Suppressor macrophage (primary cell): ENCODE measurements at regions not wholly inside any gene's neighbourhood (a gene's known extent, or its start where the extent isn't known, plus 50 kb on each side); places are given as distances from the start of the nearest gene placed in this dataset.

Experiments used
- DNase-seq, 4 experiments: peaks; one replicate each; pipeline ENCODE4 v3.0.0-alpha.2; 2020 to 2022

DNA sequence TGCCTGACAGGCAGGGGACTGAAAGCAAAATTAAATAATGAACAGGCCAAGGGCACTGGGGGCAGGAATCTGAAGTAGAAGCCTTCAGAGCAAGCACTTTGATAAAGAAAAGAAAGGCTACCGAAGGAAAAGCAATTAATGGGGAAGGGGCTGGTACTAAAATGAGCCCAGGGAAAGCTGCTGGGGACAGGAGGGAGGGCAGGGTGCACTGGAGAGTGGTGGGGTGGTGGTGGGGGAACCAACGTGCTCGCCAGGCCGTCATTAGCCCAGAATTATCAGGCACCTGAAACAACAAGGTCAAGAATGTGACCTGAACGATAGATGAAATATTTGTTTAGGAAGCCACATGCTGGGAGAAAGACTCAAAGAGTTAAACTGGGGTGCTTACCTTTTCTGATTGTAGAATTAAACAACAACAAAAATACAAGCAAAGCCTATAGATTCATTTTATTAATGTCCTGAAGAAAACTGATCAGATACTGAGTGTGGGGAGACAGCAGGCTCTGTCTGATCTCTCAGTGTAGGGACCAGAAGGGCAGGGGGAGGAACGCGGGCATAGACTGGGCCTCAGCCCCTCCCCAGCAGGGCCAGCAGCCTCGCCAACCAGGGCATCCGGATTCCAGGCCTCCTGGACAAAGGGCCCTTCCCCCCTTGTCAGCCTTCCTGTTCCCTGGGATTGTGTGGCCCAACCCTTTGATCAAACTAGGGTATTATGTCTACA is 239.7 kb upstream of the KLF3 start:
- no peak for DNase-seq

DNA sequence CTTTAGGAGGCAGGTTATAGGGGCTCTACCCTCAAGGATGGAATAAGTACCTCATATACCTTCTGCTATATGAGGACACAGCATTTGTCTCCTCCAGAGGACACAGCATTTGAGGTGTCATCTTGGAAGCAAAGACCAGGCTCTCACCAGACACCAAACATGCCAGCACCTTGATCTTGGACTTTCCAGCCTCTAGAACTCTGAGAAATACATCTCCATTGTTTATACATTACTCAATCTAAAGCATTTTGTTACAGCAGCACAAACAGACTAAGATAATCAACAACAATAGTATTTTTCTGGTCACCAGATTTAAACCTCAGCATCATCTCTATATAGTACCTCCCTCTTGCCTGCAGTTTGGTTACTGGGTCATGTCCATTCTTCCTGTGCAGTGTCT is 237.5 kb upstream of the KLF3 start:
- DNase-seq, result no peak

DNA sequence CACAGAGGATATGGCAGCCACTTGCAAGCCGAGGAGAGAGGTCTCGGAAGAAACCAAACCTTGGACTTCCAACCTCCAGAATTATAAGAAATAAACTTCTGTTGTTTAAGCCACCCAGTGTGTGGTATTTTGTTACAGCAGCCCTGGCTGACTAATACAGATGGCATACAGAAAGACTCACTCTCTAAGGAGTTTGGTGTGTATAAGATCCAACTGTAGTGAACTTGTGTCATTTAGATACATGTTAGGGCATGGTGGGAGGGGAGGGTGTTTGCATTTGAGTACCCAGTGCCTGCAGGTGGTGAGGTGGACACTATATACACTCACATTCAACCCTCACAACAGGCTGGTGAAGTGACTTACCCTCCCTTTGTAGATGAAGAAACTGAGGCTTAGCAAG is 233.2 kb upstream of the KLF3 start:
- no peak for DNase-seq

DNA sequence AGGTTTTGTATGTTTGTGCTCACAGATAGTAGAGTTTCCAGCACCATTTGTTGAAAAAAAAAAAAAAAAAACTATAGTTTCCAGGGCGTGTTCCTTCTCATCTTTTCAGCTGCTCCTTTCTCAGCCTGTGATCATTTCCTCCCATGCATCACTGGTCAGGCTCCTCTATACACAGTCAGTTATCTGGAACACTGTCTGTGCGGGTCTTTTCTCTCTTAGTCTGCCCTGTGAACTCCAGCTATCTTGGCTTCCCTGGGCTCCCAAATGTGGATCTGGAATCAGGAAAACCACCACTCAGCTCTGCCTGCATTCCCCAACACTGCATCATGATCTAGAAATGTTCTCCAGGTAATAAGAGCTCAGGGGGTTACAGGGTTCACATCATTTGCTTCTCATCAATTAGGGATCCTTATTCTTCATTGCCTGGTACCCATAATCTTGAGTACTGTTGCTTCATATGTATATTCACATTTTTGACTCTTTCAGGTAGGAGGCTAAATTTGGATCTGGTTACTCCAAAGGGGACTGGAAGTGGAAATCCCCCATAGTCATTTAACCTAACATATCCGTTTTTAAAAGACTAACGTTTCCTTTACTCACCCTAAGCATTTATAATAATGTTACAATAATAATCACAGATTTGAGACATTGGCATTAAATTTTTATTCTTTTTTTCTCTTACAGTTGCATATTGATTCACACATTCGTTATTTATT is 221.8 kb upstream of the KLF3 start:
- DNase-seq, result no peak

DNA sequence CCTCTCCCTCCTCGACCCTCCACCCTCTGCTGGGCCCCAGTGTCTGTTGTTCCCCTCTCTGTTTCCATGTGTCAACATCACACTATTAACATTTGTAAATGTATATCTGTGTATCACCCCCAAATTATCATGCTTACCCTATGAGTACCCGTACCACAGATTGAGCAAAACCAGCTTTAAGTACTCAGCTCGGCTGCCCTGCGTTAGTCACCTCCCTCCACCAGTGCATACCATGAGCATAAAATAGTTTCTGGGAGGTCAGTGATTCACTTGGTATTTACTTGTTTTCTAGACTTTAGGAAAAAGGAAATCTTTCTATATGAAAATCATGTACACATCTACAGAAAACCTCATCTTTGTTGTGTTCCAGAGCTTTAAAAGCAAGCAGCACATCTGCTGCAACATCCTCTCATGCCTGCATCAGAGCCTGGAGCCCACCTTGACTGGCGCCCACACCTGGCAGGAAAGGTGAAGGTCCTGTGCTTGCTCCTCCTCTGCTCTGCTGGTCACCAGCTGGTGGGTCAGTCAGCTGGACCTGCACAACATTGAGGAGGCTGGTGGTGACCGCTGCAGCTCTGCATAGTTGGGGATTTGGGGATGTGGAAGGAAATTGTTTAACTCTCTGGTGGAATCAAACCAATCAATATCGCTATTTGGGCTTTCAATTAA is 214.4 kb upstream of the KLF3 start:
- DNase-seq, result no peak

DNA sequence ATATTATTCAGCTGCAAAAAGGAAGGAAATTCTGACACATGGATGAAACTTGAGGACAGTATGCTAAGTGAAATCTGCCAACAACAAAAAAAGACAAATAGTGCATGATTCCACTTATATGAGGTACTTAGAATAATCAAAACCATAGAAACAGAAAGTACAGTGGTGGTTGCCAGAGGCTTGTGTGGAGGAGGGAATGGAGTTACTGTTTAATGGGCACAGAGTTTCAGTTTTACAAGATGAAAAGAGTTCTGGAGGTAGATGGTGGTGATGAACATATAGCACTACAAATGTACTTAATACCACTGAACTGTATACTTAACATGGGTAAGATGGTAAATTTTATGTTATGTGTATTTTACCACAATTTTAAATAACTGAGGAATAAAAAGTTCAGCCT is 212.0 kb upstream of the KLF3 start:
- no peak for DNase-seq

DNA sequence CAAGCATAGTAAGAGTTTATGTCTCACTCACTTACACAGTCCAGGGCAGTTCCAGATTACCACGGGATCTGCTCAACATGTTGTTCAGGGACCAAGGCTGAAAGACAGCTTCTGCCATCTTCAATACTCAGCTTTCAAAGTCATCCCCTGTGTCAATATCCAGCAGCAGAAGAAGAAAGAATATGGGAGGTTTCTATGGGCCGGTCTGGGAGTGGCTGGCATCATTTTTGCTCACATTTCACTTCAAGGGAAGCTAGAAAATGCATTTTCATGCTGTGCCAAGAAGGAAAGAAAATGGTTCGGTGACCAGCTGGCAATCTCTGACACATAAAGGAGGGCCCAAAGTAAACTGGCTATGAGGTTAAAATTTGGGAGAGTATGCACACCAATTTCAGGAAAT is 211.5 kb upstream of the KLF3 start:
- DNase-seq, result no peak

DNA sequence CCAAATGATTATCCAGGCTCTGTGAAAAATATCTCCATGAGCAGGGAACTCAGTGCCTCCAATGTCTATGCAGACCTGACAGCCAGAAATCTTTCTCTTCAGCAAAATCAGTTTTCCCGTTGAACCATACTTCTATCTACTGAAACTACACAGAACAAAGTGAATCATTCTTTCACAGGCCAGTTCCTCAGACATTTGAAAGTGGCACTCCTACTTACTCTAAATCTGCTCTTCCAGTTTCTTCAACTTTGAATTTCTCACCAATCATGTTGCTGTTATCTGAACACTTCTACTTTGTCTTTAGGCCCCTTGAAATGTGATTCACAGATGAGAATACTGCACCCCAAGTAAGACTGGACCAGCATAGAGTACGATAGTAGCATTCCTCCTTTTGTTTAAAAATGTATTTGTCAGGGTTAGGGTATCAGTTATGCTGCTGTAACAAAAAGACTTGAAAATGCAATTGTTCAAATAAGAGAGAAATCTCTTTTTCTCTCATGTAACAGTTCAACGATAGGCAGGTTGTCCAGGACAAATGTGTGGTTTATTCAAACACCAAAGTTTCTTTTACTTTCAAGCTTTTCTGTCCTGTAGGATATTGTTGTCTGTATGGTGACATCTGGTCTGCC is 210.6 kb upstream of the KLF3 start:
- DNase-seq, result no peak

DNA sequence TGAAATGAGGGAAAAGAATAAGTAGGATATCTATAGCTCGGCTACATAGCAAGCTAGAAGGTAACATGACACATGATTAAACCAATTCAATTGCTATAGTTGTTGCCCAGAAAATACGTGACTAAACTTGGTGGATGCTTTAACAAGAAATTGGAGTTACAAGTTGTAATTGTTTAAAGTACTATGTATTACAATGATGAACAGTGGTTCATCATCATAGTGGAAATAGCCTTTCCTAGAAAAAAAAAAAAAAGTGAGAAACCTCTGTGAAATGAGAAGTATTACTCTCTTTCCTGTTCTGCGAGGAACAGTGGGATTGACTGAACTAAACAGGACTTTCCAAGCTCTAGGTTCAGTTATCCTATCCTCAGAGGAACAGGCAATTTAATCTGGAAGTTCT is 209.7 kb upstream of the KLF3 start:
- no peak for DNase-seq

DNA sequence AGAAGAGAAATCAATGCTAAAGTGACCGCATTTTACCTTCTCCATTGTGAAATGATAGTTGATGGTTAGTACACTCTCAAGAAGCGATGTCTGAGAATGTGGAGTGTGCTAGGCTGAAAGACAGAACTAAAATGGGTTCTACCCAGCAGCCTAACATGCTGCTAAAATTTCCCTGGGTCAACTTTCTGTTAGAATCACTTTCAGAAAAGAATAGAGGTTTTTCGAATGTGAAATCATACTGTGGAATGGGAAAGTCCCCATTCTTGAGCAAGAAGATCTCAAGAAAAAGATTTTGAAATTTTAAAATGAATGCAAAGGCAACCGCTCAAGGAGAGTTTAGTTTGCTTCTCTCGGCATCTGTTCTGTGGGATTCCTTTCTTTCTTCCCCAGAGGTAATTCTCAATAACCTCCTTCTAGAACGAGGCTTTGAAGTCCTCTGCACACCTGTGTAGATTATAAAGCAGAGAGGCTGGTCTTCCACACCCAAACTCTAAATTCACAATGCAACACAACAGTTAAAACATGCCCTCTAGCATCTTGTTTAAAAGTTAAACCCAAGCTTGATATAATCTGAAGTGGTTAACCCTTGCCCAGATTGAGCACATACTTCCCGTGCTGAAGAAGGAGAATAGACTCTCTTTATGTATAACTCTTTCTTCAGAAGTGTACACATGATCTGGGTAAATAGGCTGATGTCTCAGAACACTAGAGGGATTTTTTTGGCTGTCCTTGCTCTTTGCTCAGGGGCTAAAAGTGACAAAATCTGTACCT is 208.7 kb upstream of the KLF3 start:
- peak in 2 of 4 experiments; percentile 24 to 43 for DNase-seq

DNA sequence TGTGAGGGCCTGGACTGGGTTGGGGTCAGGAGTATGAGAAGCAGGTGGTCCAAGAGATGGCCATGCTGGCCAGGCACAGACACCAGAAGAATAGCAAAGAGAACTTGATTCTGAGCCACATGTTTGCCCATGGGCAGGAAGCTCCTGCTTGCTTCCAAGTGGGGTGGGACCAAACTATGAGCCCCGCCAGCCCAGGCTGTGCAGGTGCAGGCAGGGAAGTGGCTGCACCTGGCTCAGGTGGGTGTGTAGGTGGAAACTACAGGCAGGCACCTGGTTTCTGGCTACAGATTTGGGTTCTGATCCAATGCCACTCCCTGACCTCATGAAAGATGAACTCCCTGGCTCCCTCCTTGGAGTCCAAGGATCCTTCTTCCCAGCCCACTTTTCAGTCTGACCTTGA is 207.9 kb upstream of the KLF3 start:
- no peak for DNase-seq

DNA sequence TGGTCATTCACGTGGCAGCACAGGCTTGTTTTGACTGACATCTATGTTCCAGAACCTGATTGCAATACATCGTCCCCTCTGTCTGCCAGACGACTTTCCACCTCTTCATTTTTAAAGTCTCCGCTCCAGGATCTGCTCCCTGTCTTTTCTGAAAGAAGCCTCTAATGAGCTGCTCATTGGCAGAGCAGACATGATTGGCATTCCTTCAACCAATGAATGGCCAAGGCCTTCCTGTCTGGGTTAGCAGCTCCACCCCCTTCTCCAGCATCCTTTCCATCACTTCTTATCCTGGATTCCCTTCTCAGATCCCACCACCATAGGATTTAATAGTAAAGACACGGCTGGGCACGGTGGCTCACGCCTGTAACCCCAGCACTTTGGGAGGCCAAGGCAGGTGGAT is 202.7 kb upstream of the KLF3 start:
- no peak for DNase-seq

DNA sequence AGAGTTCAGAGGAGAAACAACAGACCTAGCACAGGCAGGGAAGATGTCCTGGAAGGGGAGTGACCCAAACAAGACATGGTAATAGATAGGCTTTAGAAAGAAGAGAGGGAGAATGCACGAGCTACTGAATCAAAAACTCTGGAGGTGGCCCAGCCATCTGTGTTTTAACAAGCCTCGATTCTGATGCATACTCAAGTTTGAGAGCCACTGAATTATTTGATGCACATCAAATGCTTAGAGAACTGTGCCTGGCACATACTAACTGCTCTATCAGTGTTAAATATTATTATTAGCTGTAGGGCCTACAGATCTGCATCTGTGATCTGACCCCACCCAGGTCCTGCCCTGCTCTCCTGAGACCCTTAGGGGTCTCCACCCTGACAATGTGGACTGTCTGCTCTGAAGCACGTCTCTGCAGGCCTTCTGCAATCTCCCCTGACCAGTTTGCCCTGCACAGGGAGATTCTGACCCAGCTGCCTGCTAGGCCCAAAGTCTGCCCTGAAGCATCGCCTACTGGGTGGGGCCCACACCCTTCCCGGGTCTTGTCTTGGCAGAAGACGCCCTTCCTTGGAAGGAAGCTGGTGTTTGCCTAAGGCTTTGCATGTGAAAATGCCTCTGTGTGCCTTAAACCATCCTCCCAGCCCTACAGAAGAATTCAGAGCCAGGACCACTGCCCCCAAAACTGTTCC is 201.5 kb upstream of the KLF3 start:
- no peak for DNase-seq

DNA sequence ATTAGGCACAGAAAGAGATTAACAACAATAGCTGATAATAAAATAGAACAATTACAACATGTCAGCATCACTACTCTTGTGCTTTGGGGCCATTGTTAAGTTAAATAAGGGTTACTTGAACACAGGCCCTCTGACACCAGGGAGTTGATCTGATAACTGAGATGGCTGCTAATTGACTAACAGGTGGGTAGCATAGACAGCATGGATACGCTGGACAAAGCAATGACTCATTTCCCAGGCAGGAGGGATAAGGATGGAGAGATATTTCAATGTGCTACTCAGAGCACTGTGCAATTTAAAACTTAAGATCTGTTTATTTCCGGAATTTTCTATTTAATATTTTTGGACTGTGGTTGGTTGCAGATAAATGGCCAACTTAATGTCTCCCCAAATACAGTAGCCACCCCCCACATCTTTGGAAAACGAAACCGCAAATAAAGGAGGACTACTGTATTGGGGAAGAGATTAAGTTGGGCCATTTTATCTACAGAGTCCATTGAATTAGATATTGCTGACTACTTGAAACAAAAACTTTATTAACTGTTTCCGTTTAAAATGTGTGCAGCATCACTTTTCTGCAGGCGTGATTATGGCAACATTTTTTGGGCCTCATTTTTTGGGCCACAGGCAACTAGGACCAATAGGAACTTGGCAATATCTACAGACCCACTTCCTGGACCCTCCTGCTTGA is 200.6 kb upstream of the KLF3 start:
- DNase-seq, result no peak

DNA sequence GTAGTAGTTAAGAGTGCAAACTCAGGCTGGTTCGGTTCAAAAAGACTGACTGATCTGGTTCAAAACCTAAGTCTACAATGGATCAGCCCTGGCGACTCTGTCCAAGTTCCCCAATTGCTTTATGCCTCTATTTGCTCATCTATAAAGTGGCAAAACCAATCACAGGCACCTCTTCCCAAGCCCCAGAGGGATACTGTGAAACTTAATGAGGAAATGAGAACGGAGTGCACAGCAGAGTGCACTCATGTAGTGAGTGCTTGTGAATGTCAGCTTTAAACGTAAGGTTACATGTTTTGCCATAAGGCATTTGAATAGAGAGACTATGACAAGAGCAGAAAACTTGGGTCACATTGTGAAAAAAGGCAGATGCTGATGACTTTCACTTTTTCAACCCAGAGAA is 199.7 kb upstream of the KLF3 start:
- no peak for DNase-seq

DNA sequence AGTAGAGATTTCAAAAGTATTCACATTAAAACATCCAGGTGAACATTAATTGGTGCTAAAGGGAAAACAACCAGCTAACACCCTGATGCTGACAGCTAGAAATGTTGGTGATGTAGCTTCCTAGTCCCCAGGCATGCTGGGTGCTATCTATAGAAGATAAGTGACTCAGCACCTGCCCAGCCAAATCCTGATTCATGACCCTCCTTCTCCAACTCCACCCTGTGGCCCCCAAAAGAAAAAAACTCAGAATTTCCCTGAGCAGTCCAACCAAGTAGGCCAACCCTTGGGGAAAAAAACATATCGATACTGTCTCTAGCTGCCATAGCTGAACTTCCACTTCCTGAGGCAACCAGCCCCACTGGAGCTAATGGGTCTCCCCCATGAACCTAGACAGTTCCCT is 197.6 kb upstream of the KLF3 start:
- no peak for DNase-seq

DNA sequence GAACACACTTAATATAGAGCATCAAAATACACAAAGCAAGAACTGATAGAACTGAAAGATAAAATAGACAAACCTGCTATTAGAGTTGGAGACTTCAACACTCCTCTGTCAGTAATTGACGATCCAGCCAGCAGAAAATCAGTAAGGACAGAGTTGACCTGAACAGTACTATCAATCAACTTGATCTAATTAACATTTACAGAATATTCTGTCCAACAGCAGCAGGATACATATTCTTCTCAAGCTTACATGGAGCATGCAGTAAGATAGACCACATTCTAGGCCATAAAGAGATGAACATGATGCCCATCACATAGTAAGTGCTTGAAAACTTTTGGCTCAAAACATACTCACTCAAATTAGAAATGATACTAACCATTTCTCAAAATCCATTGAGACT is 196.7 kb upstream of the KLF3 start:
- no peak for DNase-seq

DNA sequence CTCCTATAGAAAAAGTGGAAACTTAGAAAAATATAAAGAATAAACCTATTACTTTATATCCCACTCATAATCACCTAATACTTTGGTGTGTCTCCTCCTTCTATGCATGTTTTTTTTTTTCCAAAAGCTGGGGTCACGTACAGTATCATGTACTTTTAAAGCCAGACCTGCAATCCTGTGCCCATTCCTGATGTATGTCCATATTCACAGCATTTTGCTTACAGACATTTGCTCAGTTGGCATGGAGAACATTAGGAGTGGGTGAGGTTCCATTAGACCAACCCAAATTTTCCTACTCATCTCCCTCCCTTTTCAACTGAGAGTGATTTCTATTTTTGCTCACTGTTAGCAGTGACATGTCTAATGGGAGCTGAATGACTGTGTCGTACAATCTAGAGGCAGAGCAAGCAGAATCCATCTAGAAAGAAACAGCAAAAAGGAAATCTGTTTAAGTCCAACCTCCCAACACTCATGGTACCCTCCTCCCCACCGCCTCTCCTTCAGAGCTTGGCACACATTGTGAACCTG is 195.6 kb upstream of the KLF3 start:
- DNase-seq, result no peak

DNA sequence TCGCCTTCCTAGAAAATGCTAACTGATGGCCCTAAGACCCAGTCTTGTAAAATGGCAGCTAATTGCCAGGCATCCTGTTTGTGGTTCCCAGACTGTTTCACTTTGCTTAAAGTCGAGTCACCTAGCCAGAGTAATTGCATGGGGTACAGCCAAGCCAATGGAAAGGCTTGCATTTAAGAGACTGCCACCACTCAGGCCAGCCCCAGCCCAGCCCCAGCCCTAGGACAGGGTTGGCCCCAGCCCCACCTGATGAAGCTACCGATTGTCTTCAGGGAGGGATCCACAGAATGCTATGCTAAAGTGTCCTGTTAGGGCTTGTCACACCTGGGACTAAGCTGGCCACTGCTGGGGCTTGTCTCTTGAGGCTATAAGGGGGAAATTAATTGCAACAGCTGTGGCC is 194.6 kb upstream of the KLF3 start:
- DNase-seq, result no peak

DNA sequence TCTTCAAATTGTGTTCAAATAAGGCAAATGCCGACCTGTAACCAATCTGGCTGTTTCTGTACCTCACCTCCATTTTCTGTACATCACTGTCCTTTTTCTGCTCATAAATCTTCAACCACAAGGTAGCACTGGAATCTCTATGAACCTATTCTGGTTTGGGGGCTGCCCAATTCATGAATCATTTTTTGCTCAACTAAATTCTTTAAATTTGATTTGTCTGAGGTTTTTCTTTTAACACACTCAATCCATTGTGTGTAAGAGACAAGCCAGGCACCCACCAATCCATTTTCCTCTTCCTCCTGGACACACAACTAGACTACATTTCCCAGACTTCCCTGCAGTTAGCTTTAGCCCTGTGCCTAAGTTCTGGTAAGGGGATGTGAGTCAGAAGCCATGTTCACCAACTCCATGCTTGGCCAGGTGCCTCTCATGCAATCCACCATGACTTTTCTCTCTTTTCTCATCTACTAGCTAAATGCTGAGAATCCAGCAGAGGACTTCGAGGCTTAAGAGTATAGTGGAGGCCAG is 193.2 kb upstream of the KLF3 start:
- DNase-seq, result no peak

DNA sequence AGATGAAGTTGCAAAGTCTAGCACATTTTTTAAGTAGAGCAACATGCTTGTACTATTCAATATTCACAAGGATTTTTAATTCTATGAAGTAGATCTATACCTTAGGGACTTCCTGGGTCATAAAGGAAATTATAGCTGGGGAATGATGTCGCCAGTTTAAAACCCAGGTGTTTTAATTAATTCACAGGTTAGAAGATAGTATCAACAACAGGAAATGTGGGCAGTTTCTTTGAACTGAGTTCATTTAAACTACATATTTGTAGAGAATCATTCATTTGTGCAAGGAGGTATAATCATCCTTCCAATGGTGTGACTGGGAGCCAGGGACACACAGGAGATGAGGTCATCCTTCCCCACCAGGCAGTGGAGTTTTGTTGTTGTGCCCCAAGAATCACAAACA is 181.3 kb upstream of the KLF3 start:
- DNase-seq, result no peak
